ENCODE measurements at regions not wholly inside any gene's neighbourhood (a gene's known extent, or its start where the extent isn't known, plus 50 kb on each side); places are given as distances from the start of the nearest gene placed in this dataset.
A peak's percentile ranks its signal among the peaks of the same experiment; 100 is the strongest.

- no peaks in the 10 kb centered on the region for H3K27me3 ChIP-seq (ENCODE audit: control insufficient read depth, insufficient read depth, low read length)
- H3K4me3 ChIP-seq (ENCODE audit: low read depth, low read length) = no peak overlapping the region
- TF ChIP-seq CTCF (IDR thresholded peaks at IDR 0.05; ENCODE audit: insufficient read depth, low read length, poor library complexity, severe bottlenecking) = no peak
- DNase-seq (ENCODE audit: low read depth) = peak; percentile 21
- H3K36me3 ChIP-seq (ENCODE audit: control insufficient read depth, insufficient read depth, low read length) = no peaks in the 10 kb centered on the region
These were observed 51.4 kb upstream of the DNAJC1 start for GRCh38 chr10:22054961-22055360.
